ENCODE measurements at regions not wholly inside any gene's neighbourhood (a gene's known extent, or its start where the extent isn't known, plus 50 kb on each side); places are given as distances from the start of the nearest gene placed in this dataset.

GRCh38 chr3:95134693-95135413 lies 1072.0 kb downstream of the NSUN3 start:
- Histone ChIP-seq H3K4me3 (ENCODE audit: low read depth, low read length) (no peak overlapping the region), H3K36me3 (no peaks in the 10 kb centered on the region), H3K27me3 (no peaks in the 10 kb centered on the region), H3K4me1 (no peaks in the 10 kb centered on the region), H3K9me3 (no peaks in the 10 kb centered on the region)
- TF ChIP-seq CTCF (IDR thresholded peaks at IDR 0.05; ENCODE audit: low read depth, low read length): no peak
- no peak for DNase-seq

- no peak for TF ChIP-seq CTCF (IDR thresholded peaks at IDR 0.05; ENCODE audit: low read depth, low read length)
Measured at GRCh38 chr3:95148107-95148506, 1085.2 kb downstream of the NSUN3 start.

GRCh38 chr3:95151590-95151989 lies 1088.7 kb downstream of the NSUN3 start:
- no peak for DNase-seq
- no peaks in the 10 kb centered on the region for H3K4me1 ChIP-seq
- no peaks in the 10 kb centered on the region for H3K9me3 ChIP-seq
- H3K36me3 ChIP-seq: no peaks in the 10 kb centered on the region
- H3K4me3 ChIP-seq (ENCODE audit: low read depth, low read length): no peak overlapping the region
- H3K27me3 ChIP-seq: no peaks in the 10 kb centered on the region
- TF ChIP-seq CTCF (IDR thresholded peaks at IDR 0.05; ENCODE audit: low read depth, low read length): no peak

More at GRCh38 chr3:95148107-95148506, 1085.2 kb downstream of the NSUN3 start:
- Histone ChIP-seq H3K36me3 (no peaks in the 10 kb centered on the region), H3K9me3 (no peaks in the 10 kb centered on the region), H3K4me3 (ENCODE audit: low read depth, low read length) (no peak overlapping the region), H3K4me1 (no peaks in the 10 kb centered on the region), H3K27me3 (no peaks in the 10 kb centered on the region)
- no peak for DNase-seq

- H3K4me3 ChIP-seq (ENCODE audit: low read depth, low read length): no peak overlapping the region
- H3K9me3 ChIP-seq: no peaks in the 10 kb centered on the region
- no peak for TF ChIP-seq CTCF (IDR thresholded peaks at IDR 0.05; ENCODE audit: low read depth, low read length)
- no peak for DNase-seq
- H3K27me3 ChIP-seq: no peaks in the 10 kb centered on the region
- H3K4me1 ChIP-seq: no peaks in the 10 kb centered on the region
- H3K36me3 ChIP-seq: no peaks in the 10 kb centered on the region
Measured at GRCh38 chr3:95154766-95155165, 1091.9 kb downstream of the NSUN3 start.

- no peaks in the 10 kb centered on the region for H3K9me3 ChIP-seq
- no peak overlapping the region for H3K4me3 ChIP-seq (ENCODE audit: low read depth, low read length)
- no peaks in the 10 kb centered on the region for H3K4me1 ChIP-seq
- TF ChIP-seq CTCF (IDR thresholded peaks at IDR 0.05; ENCODE audit: low read depth, low read length): no peak
- no peak for DNase-seq
- H3K27me3 ChIP-seq: no peaks in the 10 kb centered on the region
- no peaks in the 10 kb centered on the region for H3K36me3 ChIP-seq
Measured at GRCh38 chr3:95162794-95163193, 1099.9 kb downstream of the NSUN3 start.

GRCh38 chr3:95167748-95168147 lies 1104.9 kb downstream of the NSUN3 start:
- no peaks in the 10 kb centered on the region for H3K9me3 ChIP-seq
- H3K4me1 ChIP-seq: no peaks in the 10 kb centered on the region
- H3K36me3 ChIP-seq: no peaks in the 10 kb centered on the region
- no peak for TF ChIP-seq CTCF (IDR thresholded peaks at IDR 0.05; ENCODE audit: low read depth, low read length)
- DNase-seq: no peak
- no peak overlapping the region for H3K4me3 ChIP-seq (ENCODE audit: low read depth, low read length)
- no peaks in the 10 kb centered on the region for H3K27me3 ChIP-seq
